ENCODE measurements at regions not wholly inside any gene's neighbourhood (a gene's known extent, or its start where the extent isn't known, plus 50 kb on each side); places are given as distances from the start of the nearest gene placed in this dataset.
"Not testable (repeated sequence)": the region's sequence is repeated elsewhere in the genome, so short reads cannot be mapped to it uniquely, and the experiment has no call there.

GRCh38 chr22:34765115-34765514 is 300.8 kb upstream of the ISX start:
- in situ Hi-C loops (cut with HindIII; ENCODE audit: low sequenced_read_pairs) = no loop called here
- no peak for DNase-seq (ENCODE audit: low spot score)

DNA sequence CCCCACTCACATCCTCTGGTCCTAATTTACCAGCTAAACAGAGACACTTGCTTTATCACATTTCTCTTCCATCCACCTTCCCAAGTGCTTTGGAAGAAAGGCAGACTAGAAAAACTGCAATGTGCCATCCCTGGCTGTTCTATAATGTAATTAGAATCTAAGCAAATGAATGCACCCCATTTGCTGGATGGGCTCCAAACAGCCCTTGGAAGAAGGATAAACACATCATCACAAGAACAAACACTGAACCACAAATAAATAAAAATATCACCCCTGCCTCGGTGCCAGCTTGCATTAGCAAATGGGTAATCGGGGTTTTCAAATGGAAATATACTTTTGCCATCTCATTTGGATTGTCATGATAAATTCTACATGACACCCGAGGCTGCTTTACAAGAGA is 296.6 kb upstream of the ISX start:
- DNase-seq (ENCODE audit: low spot score) = no peak
- in situ Hi-C loops (cut with HindIII; ENCODE audit: low sequenced_read_pairs) = no loop called here

DNA sequence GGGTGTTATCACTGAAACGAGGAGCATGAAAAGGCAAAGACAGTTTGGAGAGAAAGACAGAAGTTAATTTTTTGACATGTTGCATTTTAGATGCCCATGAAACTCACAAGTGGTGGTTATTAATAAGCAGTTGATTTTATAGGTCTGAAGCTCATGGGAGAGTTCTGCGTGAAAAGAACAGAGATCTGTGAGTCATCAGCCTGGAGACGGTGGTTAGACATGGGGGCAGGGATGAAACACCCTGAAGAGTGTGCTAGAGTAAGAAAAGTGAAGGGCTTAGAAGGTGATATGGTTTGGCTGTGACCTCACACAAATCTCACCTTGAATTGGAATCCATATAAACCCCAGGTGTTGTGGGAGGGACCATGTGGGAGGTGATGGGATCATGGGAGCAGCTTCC is 289.1 kb upstream of the ISX start:
- DNase-seq (ENCODE audit: low spot score) = no peak
- in situ Hi-C loops (cut with HindIII; ENCODE audit: low sequenced_read_pairs) = no loop called here

- in situ Hi-C loops (cut with HindIII; ENCODE audit: low sequenced_read_pairs) = no loop called here
- DNase-seq (ENCODE audit: low spot score) = no peak
Observed at GRCh38 chr22:34781681-34782080, 284.3 kb upstream of the ISX start.

- DNase-seq (ENCODE audit: low spot score) = no peak
- in situ Hi-C loops (cut with HindIII; ENCODE audit: low sequenced_read_pairs) = no loop called here
Observed at GRCh38 chr22:34783436-34783835, 282.5 kb upstream of the ISX start.

GRCh38 chr22:34784056-34784455 is 281.9 kb upstream of the ISX start:
- no peak for DNase-seq (ENCODE audit: low spot score)
- in situ Hi-C loops (cut with HindIII; ENCODE audit: low sequenced_read_pairs) = no loop called here

DNA sequence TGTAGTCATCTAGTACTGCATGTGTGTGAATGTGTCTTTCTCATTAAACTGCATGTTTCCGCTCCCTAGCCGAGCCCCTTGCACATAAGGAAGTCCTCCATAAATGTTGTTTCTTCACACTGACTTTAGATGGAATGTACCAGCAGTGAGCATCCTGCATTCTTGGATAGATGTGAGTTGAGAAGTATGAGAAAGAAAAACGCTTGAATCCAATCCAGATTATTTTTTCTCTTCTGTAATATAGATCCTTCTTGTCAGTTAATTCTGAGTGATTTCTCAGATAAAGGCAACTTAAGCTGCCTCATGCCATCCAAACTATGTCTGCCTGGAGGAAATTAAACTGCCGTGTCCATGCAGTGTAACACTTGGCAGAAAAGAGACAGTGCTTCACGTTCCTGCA is 268.1 kb upstream of the ISX start:
- in situ Hi-C loops (cut with HindIII; ENCODE audit: low sequenced_read_pairs) = no loop called here

DNA sequence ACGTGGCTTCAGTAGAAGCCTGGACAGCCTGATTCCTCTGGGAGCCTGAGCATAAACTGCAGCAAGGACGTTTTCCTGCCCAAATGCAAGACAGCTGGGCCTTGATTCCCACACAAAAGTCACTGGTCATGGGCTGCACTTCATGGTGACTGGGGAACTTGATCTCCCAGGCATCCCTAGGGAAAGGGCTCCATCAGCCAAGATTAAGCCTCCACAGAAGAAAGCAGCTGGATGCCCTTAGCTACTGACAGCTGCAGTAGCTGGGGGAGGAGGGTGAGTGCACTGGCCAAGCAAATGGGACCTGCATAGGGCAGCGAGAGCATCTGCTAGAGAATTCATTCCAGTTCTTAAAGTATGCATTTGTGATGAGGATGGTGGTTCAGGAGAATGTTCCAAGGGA is 267.4 kb upstream of the ISX start:
- in situ Hi-C loops (cut with HindIII; ENCODE audit: low sequenced_read_pairs) = no loop called here
- DNase-seq (ENCODE audit: low spot score) = no peak

More for the DNA sequence above, 268.1 kb upstream of the ISX start:
- no peak for DNase-seq (ENCODE audit: low spot score)

DNA sequence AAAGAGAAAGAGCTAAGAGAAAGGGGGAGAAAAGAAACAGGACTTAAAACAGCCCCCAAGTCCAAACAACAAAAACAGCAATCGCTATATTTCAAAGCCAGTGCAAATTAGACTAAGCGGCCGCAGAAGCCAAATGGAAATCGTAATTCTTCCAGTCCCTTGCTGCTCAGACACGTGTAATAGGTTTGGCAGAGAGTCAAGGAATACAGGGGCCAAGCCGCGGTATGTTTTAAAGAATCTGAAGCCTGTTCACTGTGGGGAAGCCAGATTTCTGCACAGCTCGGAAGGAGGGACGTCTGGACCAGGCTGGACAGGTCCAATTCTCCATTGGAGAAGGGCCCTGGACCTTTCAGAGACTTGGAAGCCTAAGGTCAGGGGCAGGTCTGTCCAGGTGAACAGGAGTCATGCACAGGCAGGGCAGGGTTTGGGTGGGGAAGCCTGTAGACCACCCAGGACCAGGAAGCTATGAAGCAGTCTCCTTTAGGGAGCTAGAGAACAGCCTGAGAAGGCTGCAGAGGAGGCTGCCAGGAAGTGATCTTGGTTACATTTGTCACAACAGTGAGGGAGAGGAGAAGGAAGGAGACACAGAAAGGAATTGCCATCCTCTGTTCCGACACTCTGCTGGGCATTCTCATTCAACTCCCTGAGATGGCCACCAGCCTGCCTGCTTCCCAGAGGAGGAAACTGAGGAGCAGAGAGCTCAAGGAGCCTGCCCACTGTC is 265.5 kb upstream of the ISX start:
- DNase-seq (ENCODE audit: low spot score) = no peak
- in situ Hi-C loops (cut with HindIII; ENCODE audit: low sequenced_read_pairs) = no loop called here

- in situ Hi-C loops (cut with HindIII; ENCODE audit: low sequenced_read_pairs) = no loop called here
- DNase-seq (ENCODE audit: low spot score) = no peak
Observed at GRCh38 chr22:34801221-34801620, 264.7 kb upstream of the ISX start.

DNA sequence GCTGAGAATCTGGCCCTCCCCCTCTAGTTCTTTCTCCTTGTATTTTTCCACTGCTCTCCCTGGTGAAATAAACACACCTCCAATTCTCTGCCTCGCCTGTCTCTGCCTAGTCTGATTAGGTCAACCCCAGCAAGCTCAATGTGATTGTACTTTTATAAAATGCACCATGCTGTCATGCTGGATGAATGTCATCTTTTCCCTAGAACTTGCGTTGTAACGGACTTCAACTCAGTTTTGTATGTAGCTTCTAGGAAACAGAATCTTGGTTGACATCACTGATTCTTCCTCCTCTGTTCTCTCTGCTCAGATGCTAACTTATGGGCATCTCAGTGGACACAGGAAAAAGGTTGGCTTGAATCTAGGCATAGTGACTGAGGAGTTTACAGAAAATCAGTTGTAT is 261.9 kb upstream of the ISX start:
- in situ Hi-C loops (cut with HindIII; ENCODE audit: low sequenced_read_pairs) = no loop called here
- no peak for DNase-seq (ENCODE audit: low spot score)

- in situ Hi-C loops (cut with HindIII; ENCODE audit: low sequenced_read_pairs) = no loop called here
- no peak for DNase-seq (ENCODE audit: low spot score)
Observed at GRCh38 chr22:34804604-34805003, 261.4 kb upstream of the ISX start.

DNA sequence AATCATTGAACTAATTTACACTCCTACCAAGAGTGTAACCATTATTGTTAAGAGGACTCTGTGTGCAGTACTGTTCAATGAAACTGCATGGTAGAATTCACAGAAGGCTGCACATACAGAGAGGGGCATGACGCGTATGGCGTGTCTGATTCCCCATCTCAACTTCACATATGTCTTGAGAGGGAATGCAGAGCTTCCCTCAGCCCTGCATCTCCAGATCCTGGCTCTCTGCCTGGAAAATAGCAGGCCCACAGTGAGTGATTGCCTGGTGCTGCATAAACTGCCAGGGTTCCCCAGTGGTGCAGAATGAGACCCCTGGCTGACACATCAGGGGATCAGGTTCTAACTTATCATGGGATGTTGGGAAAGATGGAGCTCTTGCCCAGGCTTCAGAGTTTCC is 260.2 kb upstream of the ISX start:
- in situ Hi-C loops (cut with HindIII; ENCODE audit: low sequenced_read_pairs) = no loop called here
- no peak for DNase-seq (ENCODE audit: low spot score)

DNA sequence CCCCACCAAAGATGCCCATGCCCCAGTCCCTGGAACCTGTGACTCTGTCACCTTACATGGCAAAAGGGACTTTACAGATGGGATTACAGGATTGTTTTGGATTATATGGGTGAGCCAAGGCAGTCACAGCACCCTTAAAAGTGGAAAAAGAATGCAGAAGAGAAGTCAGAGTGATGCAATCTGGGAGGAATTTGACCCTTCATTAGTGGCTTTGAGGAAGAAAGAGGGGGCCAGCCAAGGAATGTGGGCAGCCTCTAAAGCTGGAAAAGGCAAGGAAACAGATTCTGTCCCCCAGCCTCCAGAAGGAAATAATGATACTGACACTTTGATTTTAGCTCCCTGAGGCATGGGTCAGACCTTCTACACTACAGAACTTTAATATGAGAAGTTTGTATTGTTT is 257.3 kb upstream of the ISX start:
- in situ Hi-C loops (cut with HindIII; ENCODE audit: low sequenced_read_pairs) = no loop called here
- DNase-seq (ENCODE audit: low spot score) = no peak

DNA sequence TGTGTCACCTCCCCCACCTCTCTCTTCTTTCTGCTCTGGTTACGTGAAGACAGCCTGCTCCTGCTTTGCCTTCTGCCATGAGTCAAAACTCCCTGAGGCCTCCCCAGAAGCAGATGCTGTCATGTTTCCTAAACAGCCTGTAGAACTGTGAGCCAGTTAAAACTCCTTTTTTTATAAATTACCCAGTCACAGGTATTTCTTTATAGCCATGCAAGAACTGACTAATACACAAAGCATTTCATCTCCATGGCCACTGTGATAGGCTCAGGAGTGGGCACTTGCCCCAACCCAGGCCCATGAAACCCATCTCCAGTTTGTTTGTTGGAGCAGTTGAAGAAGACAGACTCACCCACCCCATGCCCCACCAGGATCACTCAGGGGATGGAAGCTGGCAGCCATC is 253.3 kb upstream of the ISX start:
- no peak for DNase-seq (ENCODE audit: low spot score)
- in situ Hi-C loops (cut with HindIII; ENCODE audit: low sequenced_read_pairs) = no loop called here

DNA sequence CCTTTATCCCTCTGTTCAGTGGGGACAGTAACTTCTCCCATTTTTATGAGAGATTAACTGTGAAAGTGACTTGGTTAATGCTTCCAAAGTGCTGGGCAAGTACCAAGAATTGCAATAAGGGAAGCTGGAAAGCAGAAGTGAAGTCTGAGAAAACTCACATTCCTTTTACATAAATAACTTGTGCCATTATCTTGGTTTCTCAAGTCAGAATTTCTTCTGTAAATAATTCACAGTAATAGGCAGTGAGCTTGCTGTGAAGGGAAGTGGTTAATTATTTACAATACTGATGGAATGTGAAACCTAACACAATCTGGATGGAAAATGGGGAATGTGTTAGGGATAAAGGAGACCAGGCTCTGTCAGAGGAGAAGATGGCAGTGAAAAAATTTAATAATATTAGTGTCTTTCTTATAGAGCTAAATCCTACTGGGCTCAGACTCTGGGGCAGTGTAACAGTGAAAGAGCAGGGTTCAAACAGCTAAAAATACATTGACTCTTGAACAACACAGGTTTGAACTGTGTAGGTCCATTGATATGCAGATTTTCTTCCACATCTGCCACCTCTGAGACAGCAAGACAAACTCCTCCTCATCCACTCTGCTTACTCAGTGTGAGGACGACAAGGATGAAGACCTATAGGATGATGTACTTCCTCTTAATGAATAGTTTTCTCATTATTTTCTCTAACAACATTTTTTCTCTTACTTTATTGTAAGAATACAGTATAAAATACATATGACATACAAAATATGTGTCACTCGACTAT is 251.5 kb upstream of the ISX start:
- no peak for DNase-seq (ENCODE audit: low spot score)
- in situ Hi-C loops (cut with HindIII; ENCODE audit: low sequenced_read_pairs) = no loop called here

- no peak for DNase-seq (ENCODE audit: low spot score)
- in situ Hi-C loops (cut with HindIII; ENCODE audit: low sequenced_read_pairs) = loop anchor here (10.0 kb wide), 1 partner anchor 125 kb away; no protein-coding TSS in a partner anchor
Observed at GRCh38 chr22:34829485-34829884, 236.5 kb upstream of the ISX start.

- in situ Hi-C loops (cut with HindIII; ENCODE audit: low sequenced_read_pairs) = no loop called here
- no peak for DNase-seq (ENCODE audit: low spot score)
Observed at GRCh38 chr22:34834059-34834458, 231.9 kb upstream of the ISX start.

DNA sequence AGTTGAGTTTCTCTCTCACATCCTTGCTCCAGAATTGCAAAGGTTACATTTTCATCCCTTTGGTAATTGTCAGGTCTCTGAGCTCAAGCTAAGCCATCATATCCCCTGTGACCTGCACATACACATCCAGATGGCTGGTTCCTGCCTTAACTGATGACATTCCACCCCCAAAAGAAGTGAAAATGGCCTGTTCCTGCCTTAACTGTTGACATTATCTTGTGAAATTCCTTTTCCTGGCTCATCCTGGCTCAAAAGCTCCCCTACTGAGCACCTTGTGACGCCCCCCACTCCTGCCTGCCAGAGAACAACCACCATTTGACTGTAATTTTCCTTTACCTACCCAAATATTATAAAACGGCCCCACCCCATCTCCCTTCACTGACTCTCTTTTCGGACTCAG is 231.4 kb upstream of the ISX start:
- DNase-seq (ENCODE audit: low spot score); in situ Hi-C loops (cut with HindIII; ENCODE audit: low sequenced_read_pairs): not testable (repeated sequence)

GRCh38 chr22:34841331-34841771 is 224.6 kb upstream of the ISX start:
- in situ Hi-C loops (cut with HindIII; ENCODE audit: low sequenced_read_pairs) = no loop called here

DNA sequence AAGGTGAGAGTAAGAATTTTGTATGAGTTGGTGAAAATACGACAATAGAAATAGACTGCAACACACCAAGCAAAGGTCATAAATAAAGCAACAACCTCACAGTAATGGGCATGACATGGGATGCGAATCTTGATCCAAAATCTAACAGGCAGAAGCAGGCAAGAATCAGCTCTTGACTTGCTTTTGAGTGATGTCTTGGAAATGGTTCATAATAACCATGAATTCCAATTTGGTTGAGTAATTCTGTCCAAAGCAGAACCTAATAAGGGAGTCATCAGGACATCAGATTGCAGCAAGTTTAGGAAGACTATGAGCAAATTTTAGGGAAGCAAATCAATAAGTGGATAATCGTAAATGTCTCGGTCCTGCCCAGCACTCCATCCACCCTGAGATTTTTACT is 224.0 kb upstream of the ISX start:
- in situ Hi-C loops (cut with HindIII; ENCODE audit: low sequenced_read_pairs) = no loop called here
- DNase-seq (ENCODE audit: low spot score) = no peak

More at GRCh38 chr22:34841331-34841771, 224.6 kb upstream of the ISX start:
- DNase-seq (ENCODE audit: low spot score) = no peak

Measured in G401 (cell line).